Endothelial cell of umbilical vein (primary cell): ENCODE measurements at regions not wholly inside any gene's neighbourhood (a gene's known extent, or its start where the extent isn't known, plus 50 kb on each side); places are given as distances from the start of the nearest gene placed in this dataset.

Experiments
- BruUV-seq: library from RNA; stranded (reverse); fragments of 400-500 nt; replicated peaks from 2 replicates; lab custom pipeline; 2021; lab: Mats Ljungman, UMichigan
- CTCF ChIA-PET: fragments of 300-600, 350-600 bp; sonication (Branson Sonifier 250); formaldehyde crosslinking; loops from one replicate; lab custom pipeline; 2021; ENCODE audit warnings: antibody characterized with exemption, inconsistent platforms; lab: Charles Lee
- POLR2A ChIA-PET: fragments of 300-600, 350-600 bp; sonication (Branson Sonifier 250); formaldehyde crosslinking; loops from one replicate; lab custom pipeline; 2021; ENCODE audit warnings: antibody characterized with exemption, inconsistent platforms; lab: Charles Lee
- DNase-seq: peaks from one replicate; pipeline ENCODE4 v3.0.0-alpha.2; 2011; ENCODE audit warnings: low read depth, low spot score
- FAIRE-seq: peaks from 2 replicates; lab custom pipeline; 2011; peaks lifted over from hg19 to GRCh38; lab: Jason Lieb, UNC
- H2AFZ ChIP-seq: 2 replicates; pipeline ENCODE4 v1.6.0; 2012; ENCODE audit warnings: low read depth, low read length, control low read depth, inconsistent platforms
- H3K27ac ChIP-seq: 2 replicates; pipeline ENCODE4 v1.5.1; 2011; ENCODE audit warnings: low read depth, mild to moderate bottlenecking, control low read depth, low read length, moderate library complexity; ENCODE audit not compliant: insufficient read depth
- H3K27me3 ChIP-seq, 2 experiments: 2 replicates each; pipeline versions ENCODE4 v1.6.0 to v1.6.1; 2011; ENCODE audit warnings: low read length in 2 of 2, mixed read lengths in 1 of 2; ENCODE audit not compliant: control insufficient read depth in 2 of 2, insufficient read depth in 2 of 2
- H3K36me3 ChIP-seq, 2 experiments: 2 replicates in 1 of 2; 3 replicates in 1 of 2; pipeline ENCODE4 v1.5.1; 2011; ENCODE audit warnings: low read length in 2 of 2, mild to moderate bottlenecking in 1 of 2, moderate library complexity in 1 of 2; ENCODE audit not compliant: control insufficient read depth in 2 of 2, insufficient read depth in 2 of 2; ENCODE audit errors: extremely low read depth in 1 of 2
- H3K4me1 ChIP-seq: 3 replicates; pipeline ENCODE4 v1.5.1; 2011; ENCODE audit warnings: mild to moderate bottlenecking, low read length; ENCODE audit not compliant: control insufficient read depth, insufficient read depth; ENCODE audit errors: extremely low read depth
- H3K4me2 ChIP-seq: 2 replicates; pipeline ENCODE4 v1.6.1; 2011; ENCODE audit warnings: low read length, control low read depth, mixed read lengths; ENCODE audit not compliant: insufficient read depth
- H3K4me3 ChIP-seq, 3 experiments: fragments of 200-600 bp in 1 of 3; sonication (generic), shearing (Covaris generic) in 1 of 3; replicated peaks in 1 of 3; 2 replicates each; pipeline ENCODE4 v1.5.1; 2011 to 2016; ENCODE audit warnings: control low read depth in 3 of 3, low read length in 3 of 3, mild to moderate bottlenecking in 2 of 3, inconsistent platforms in 1 of 3, low read depth in 1 of 3, moderate library complexity in 1 of 3; ENCODE audit not compliant: insufficient read depth in 1 of 3
- H3K79me2 ChIP-seq: 2 replicates; pipeline ENCODE4 v1.6.0; 2012; ENCODE audit warnings: low read length, inconsistent platforms; ENCODE audit not compliant: control insufficient read depth, insufficient read depth
- H3K9ac ChIP-seq: replicated peaks from 2 replicates; pipeline ENCODE3; 2011; ENCODE audit warnings: low read length, control low read depth; ENCODE audit not compliant: insufficient read depth; ENCODE audit errors: extremely low read depth
- H3K9me1 ChIP-seq: replicated peaks from 3 replicates; pipeline ENCODE4 v1.6.0; 2011; ENCODE audit warnings: mild to moderate bottlenecking, low read length; ENCODE audit not compliant: control insufficient read depth, insufficient read depth; ENCODE audit errors: extremely low read depth
- H3K9me3 ChIP-seq: replicated peaks from 2 replicates; pipeline ENCODE4 v1.5.1; 2012; ENCODE audit warnings: low read length, inconsistent platforms; ENCODE audit not compliant: control insufficient read depth, insufficient read depth
- H4K20me1 ChIP-seq: replicated peaks from 2 replicates; pipeline ENCODE3; 2011; ENCODE audit warnings: mild to moderate bottlenecking, low read length; ENCODE audit not compliant: control insufficient read depth, insufficient read depth; ENCODE audit errors: extremely low read depth
- EZH2 ChIP-seq: IDR thresholded peaks from 2 replicates; pipeline ENCODE4 v1.6.1; 2012; ENCODE audit warnings: borderline replicate concordance, low read depth, mild to moderate bottlenecking, moderate library complexity, low read length, inconsistent platforms; ENCODE audit not compliant: severe bottlenecking
- FOS ChIP-seq: IDR thresholded peaks from 2 replicates; pipeline ENCODE4 v1.6.1; 2011; ENCODE audit warnings: mild to moderate bottlenecking, low read length, moderate library complexity, borderline replicate concordance; ENCODE audit not compliant: insufficient read depth
- GATA2 ChIP-seq: IDR thresholded peaks from 2 replicates; pipeline ENCODE4 v1.7.0; 2011; ENCODE audit warnings: low read depth, mild to moderate bottlenecking, moderate library complexity, mixed read lengths, low read length; ENCODE audit not compliant: insufficient read length, insufficient read depth
- JUN ChIP-seq: IDR thresholded peaks from 2 replicates; pipeline ENCODE4 v1.6.1; 2011; ENCODE audit warnings: borderline replicate concordance, low read depth; ENCODE audit not compliant: insufficient read length, insufficient read depth
- MYC ChIP-seq: IDR thresholded peaks from one replicate; pipeline ENCODE4 v1.6.1; 2011; ENCODE audit warnings: mild to moderate bottlenecking, low read depth, low read length
- POLR2A ChIP-seq: IDR thresholded peaks from 2 replicates; pipeline ENCODE4 v1.6.1; 2012; ENCODE audit warnings: low read depth, mild to moderate bottlenecking, control low read depth, low read length
- POLR2AphosphoS5 ChIP-seq: IDR thresholded peaks from 2 replicates; pipeline ENCODE4 v1.6.1; 2012; ENCODE audit warnings: low read depth, mild to moderate bottlenecking, control low read depth, low read length, moderate library complexity; ENCODE audit not compliant: insufficient read depth
- dilution Hi-C: fragments of 300-500 bp; cut with MboI; formaldehyde crosslinking; loops from one replicate; pipeline ENCODE4 v1.15.0; 2019; ENCODE audit warnings: low sequenced_read_pairs; ENCODE audit not compliant: extremely low pct_ligation_motif_present
- intact Hi-C: fragments of 100-400 bp; cut with micrococcal nuclease; formaldehyde crosslinking; loops from one replicate; pipeline ENCODE4 v1.10.0; 2022
- TF ChIP-seq, protein P1 (sequence below): IDR thresholded peaks from 2 replicates; pipeline ENCODE4 v1.6.1; 2011; ENCODE audit not compliant: insufficient read depth, insufficient read length
- TF ChIP-seq, protein P2 (sequence below), 2 donors: IDR thresholded peaks; 1 replicate in 1 of 2; 2 replicates in 1 of 2; pipeline ENCODE4 v1.5.1; 2011; ENCODE audit warnings: low read length in 2 of 2, mild to moderate bottlenecking in 2 of 2, moderate library complexity in 2 of 2, control low read depth in 1 of 2, inconsistent platforms in 1 of 2, low read depth in 1 of 2; ENCODE audit not compliant: insufficient read depth in 1 of 2; ENCODE audit errors: extremely low read depth in 1 of 2

DNA sequence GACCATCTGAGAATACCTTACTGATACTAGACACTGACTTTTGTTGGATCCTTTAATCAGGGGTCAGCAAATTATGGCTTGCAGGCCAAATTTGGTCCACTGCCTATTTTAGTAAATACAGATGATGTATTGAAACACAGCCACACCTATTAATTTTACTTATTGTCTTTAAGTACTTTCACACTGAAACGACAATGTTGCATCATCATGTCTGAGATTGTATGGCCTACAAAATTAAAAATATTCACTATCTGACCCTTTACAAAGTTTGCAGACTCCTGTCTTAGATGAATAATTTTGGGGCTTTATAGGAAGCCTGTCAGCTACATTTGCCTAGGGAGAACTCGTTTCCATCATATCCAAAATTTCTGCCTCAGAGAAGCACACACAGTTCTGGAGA is 503.2 kb upstream of the TGFBR2 start:
- DNase-seq, result no peak
- H3K9me1 ChIP-seq, result no peaks in the 10 kb centered on the region
- no TSS peak for BruUV-seq
- TF ChIP-seq POLR2A, result no peak
- TF ChIP-seq POLR2AphosphoS5, result no peak
- no peak for TF ChIP-seq EZH2
- TF ChIP-seq JUN, result no peak
- TF ChIP-seq, protein P1, sequence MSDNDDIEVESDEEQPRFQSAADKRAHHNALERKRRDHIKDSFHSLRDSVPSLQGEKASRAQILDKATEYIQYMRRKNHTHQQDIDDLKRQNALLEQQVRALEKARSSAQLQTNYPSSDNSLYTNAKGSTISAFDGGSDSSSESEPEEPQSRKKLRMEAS, result no peak
- no peak for TF ChIP-seq FOS
- no peak for TF ChIP-seq MYC
- TF ChIP-seq, protein P2, sequence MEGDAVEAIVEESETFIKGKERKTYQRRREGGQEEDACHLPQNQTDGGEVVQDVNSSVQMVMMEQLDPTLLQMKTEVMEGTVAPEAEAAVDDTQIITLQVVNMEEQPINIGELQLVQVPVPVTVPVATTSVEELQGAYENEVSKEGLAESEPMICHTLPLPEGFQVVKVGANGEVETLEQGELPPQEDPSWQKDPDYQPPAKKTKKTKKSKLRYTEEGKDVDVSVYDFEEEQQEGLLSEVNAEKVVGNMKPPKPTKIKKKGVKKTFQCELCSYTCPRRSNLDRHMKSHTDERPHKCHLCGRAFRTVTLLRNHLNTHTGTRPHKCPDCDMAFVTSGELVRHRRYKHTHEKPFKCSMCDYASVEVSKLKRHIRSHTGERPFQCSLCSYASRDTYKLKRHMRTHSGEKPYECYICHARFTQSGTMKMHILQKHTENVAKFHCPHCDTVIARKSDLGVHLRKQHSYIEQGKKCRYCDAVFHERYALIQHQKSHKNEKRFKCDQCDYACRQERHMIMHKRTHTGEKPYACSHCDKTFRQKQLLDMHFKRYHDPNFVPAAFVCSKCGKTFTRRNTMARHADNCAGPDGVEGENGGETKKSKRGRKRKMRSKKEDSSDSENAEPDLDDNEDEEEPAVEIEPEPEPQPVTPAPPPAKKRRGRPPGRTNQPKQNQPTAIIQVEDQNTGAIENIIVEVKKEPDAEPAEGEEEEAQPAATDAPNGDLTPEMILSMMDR (IDR thresholded peaks at IDR 0.05; ENCODE audit: extremely low read depth in 1 of 2, insufficient read depth in 1 of 2, low read depth in 1 of 2, low read length in 2 of 2), result no peak
- TF ChIP-seq GATA2, result no peak
- H3K27me3 ChIP-seq, result no peaks in the 10 kb centered on the region
- FAIRE-seq, result no peak
- H3K9me3 ChIP-seq, result no peaks in the 10 kb centered on the region
- dilution Hi-C loops, result no loop called here
- no peaks in the 10 kb centered on the region for H4K20me1 ChIP-seq
- no peak overlapping the region for H2AFZ ChIP-seq
- ChIA-PET CTCF (interaction anchor here (0.6 kb wide), 1 partner anchor 26 kb away, joined by 3 read pairs; no protein-coding TSS in a partner anchor), POLR2A (no interaction called here)
- H3K79me2 ChIP-seq, result no peaks in the 10 kb centered on the region
- no peak overlapping the region for H3K9ac ChIP-seq
- intact Hi-C loops, result no loop called here
- H3K4me2 ChIP-seq, result no peak overlapping the region
- H3K4me3 ChIP-seq, result no peak overlapping the region
- no peaks in the 10 kb centered on the region for H3K4me1 ChIP-seq
- no peak overlapping the region for H3K27ac ChIP-seq
- no peaks in the 10 kb centered on the region for H3K36me3 ChIP-seq
